ENCODE measurements at regions not wholly inside any gene's neighbourhood (a gene's known extent, or its start where the extent isn't known, plus 50 kb on each side); places are given as distances from the start of the nearest gene placed in this dataset.

GRCh38 chr6:88378639-88379038, 212.5 kb upstream of the CNR1 start:
- no peak for DNase-seq

- DNase-seq, result no peak
Measured at GRCh38 chr6:88377976-88378568, 211.9 kb upstream of the CNR1 start.

- peak; percentile 80 for DNase-seq
Measured at GRCh38 chr6:88376768-88377387, 210.7 kb upstream of the CNR1 start.

GRCh38 chr6:88376197-88376596, 210.1 kb upstream of the CNR1 start:
- no peak for DNase-seq

GRCh38 chr6:88374553-88374952, 208.4 kb upstream of the CNR1 start:
- DNase-seq, result no peak

- DNase-seq, result no peak
Measured at GRCh38 chr6:88371480-88371879, 205.3 kb upstream of the CNR1 start.

- no peak for DNase-seq
Measured at GRCh38 chr6:88370127-88370710, 204.1 kb upstream of the CNR1 start.

GRCh38 chr6:88369262-88369661, 203.1 kb upstream of the CNR1 start:
- no peak for DNase-seq

GRCh38 chr6:88368071-88368787, 202.1 kb upstream of the CNR1 start:
- DNase-seq, result peak; percentile 43

- no peak for DNase-seq
Measured at GRCh38 chr6:88367248-88367647, 201.1 kb upstream of the CNR1 start.

GRCh38 chr6:88366672-88367071, 200.5 kb upstream of the CNR1 start:
- DNase-seq, result no peak

GRCh38 chr6:88365656-88366055, 199.5 kb upstream of the CNR1 start:
- DNase-seq, result no peak

- no peak for DNase-seq
Measured at GRCh38 chr6:88365230-88365629, 199.1 kb upstream of the CNR1 start.

GRCh38 chr6:88361754-88362153, 195.6 kb upstream of the CNR1 start:
- no peak for DNase-seq

GRCh38 chr6:88361298-88361697, 195.2 kb upstream of the CNR1 start:
- DNase-seq, result no peak

- peak; percentile 74 for DNase-seq
Measured at GRCh38 chr6:88360203-88360797, 194.2 kb upstream of the CNR1 start.

GRCh38 chr6:88359530-88360202, 193.5 kb upstream of the CNR1 start:
- DNase-seq, result no peak

GRCh38 chr6:88358846-88359245, 192.7 kb upstream of the CNR1 start:
- peak; percentile 56 for DNase-seq

GRCh38 chr6:88349511-88349910, 183.4 kb upstream of the CNR1 start:
- no peak for DNase-seq

- DNase-seq, result no peak
Measured at GRCh38 chr6:88342336-88342735, 176.2 kb upstream of the CNR1 start.

GRCh38 chr6:88339761-88340160, 173.6 kb upstream of the CNR1 start:
- no peak for DNase-seq

- DNase-seq, result no peak
Measured at GRCh38 chr6:88321306-88321705, 155.2 kb upstream of the CNR1 start.

GRCh38 chr6:88311561-88311960, 145.4 kb upstream of the CNR1 start:
- no peak for DNase-seq
